Astrocyte (in vitro differentiated cells and primary cell): ENCODE measurements at regions not wholly inside any gene's neighbourhood (a gene's known extent, or its start where the extent isn't known, plus 50 kb on each side); places are given as distances from the start of the nearest gene placed in this dataset.
"Not testable (repeated sequence)": the region's sequence is repeated elsewhere in the genome, so short reads cannot be mapped to it uniquely, and the experiment has no call there.

Experiments used
- DNase-seq: peaks from one replicate; pipeline ENCODE4 v3.0.0-alpha.2; 2010; ENCODE audit warnings: low read depth
- FAIRE-seq: peaks from 2 replicates; lab custom pipeline; 2011; peaks lifted over from hg19 to GRCh38; lab: Jason Lieb, UNC
- H2AFZ ChIP-seq: 2 replicates; pipeline ENCODE4 v1.6.0; 2012; ENCODE audit warnings: low read depth, low read length, inconsistent platforms
- H3K27ac ChIP-seq: 2 replicates; pipeline ENCODE4 v1.5.1; 2011; ENCODE audit warnings: low read depth, low read length, inconsistent platforms
- H3K27me3 ChIP-seq: 2 replicates; pipeline ENCODE4 v1.6.0; 2011; ENCODE audit warnings: low read length, inconsistent platforms; ENCODE audit not compliant: insufficient read depth
- H3K36me3 ChIP-seq: 2 replicates; pipeline ENCODE4 v1.5.1; 2011; ENCODE audit warnings: low read length, inconsistent platforms; ENCODE audit not compliant: insufficient read depth
- H3K4me1 ChIP-seq: 2 replicates; pipeline ENCODE4 v1.5.1; 2011; ENCODE audit warnings: low read length, inconsistent platforms; ENCODE audit not compliant: insufficient read depth
- H3K4me2 ChIP-seq: 2 replicates; pipeline ENCODE4 v1.6.0; 2012; ENCODE audit warnings: low read length, inconsistent platforms
- H3K4me3 ChIP-seq: 2 replicates; pipeline ENCODE4 v1.5.1; 2011; ENCODE audit warnings: low read depth, mild to moderate bottlenecking, low read length, inconsistent platforms; ENCODE audit not compliant: insufficient read depth
- H3K79me2 ChIP-seq: 2 replicates; pipeline ENCODE4 v1.6.0; 2012; ENCODE audit warnings: mild to moderate bottlenecking, low read length, inconsistent platforms; ENCODE audit not compliant: insufficient read depth
- H3K9ac ChIP-seq: 2 replicates; pipeline ENCODE4 v1.6.0; 2012; ENCODE audit warnings: mild to moderate bottlenecking, low read length, inconsistent platforms
- H3K9me3 ChIP-seq: 2 replicates; pipeline ENCODE4 v1.5.1; 2012; ENCODE audit warnings: low read depth, mild to moderate bottlenecking, low read length, inconsistent platforms; ENCODE audit not compliant: insufficient read depth
- H4K20me1 ChIP-seq: 2 replicates; pipeline ENCODE4 v1.6.0; 2012; ENCODE audit warnings: low read length, inconsistent platforms; ENCODE audit not compliant: insufficient read depth
- H3K27ac Mint-ChIP-seq: one replicate; pipeline ENCODE4 v1.8.0; 2021; ENCODE audit warnings: mild to moderate bottlenecking, mixed read lengths; ENCODE audit not compliant: unreplicated experiment
- H3K27me3 Mint-ChIP-seq: one replicate; pipeline ENCODE4 v1.8.0; 2021; ENCODE audit warnings: low read depth, mixed read lengths; ENCODE audit not compliant: unreplicated experiment
- H3K36me3 Mint-ChIP-seq: one replicate; pipeline ENCODE4 v1.8.0; 2021; ENCODE audit warnings: low read depth, mixed read lengths; ENCODE audit not compliant: unreplicated experiment
- H3K4me1 Mint-ChIP-seq: one replicate; pipeline ENCODE4 v1.8.0; 2021; ENCODE audit warnings: low read depth, mixed read lengths; ENCODE audit not compliant: unreplicated experiment
- H3K4me3 Mint-ChIP-seq: one replicate; pipeline ENCODE4 v1.8.0; 2021; ENCODE audit warnings: mild to moderate bottlenecking, moderate library complexity, mixed read lengths; ENCODE audit not compliant: unreplicated experiment
- H3K9me3 Mint-ChIP-seq: one replicate; pipeline ENCODE4 v1.8.0; 2021; ENCODE audit warnings: mild to moderate bottlenecking, mixed read lengths; ENCODE audit not compliant: unreplicated experiment
- EZH2 ChIP-seq: IDR thresholded peaks from 2 replicates; pipeline ENCODE4 v1.6.1; 2012; ENCODE audit warnings: mild to moderate bottlenecking, low read length, inconsistent platforms; ENCODE audit not compliant: insufficient read depth
- TF ChIP-seq, protein P1 (sequence below): IDR thresholded peaks from 2 replicates; pipeline ENCODE4 v1.5.1; 2011; ENCODE audit warnings: low read depth, mild to moderate bottlenecking, inconsistent platforms, low read length, moderate library complexity; ENCODE audit not compliant: insufficient read depth

DNA sequence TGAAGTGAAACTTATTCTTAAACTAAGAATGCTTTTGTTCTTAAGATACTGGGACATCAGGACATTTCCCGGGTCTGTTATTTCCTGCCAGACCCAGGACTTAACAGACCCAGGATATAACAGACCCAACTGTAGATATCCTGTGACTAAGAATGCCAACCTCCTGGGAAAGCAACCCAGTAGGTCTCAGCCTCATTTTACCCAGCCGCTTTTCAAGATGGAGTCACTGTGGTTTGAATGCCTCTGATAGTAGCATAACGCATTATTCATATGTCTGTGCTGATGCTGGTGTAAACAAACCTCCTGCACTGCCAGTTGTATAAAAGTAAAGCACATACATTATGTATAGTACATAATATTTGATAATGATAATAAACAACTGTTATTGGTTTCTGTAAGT, 185.8 kb upstream of the GPRIN3 start:
- Histone ChIP-seq H3K27me3 (no peaks in the 10 kb centered on the region), H2AFZ (no peak overlapping the region), H3K4me3 (no peak overlapping the region), H3K27ac (peak overlapping the region; percentile 48), H3K36me3 (no peaks in the 10 kb centered on the region), H4K20me1 (no peaks in the 10 kb centered on the region), H3K9me3 (no peaks in the 10 kb centered on the region), H3K9ac (no peak overlapping the region), H3K4me2 (peak overlapping the region; percentile 82), H3K4me1 (peaks cover 9% of the 10 kb centered on the region), H3K79me2 (no peaks in the 10 kb centered on the region)
- Mint-ChIP-seq H3K4me3 (no peak overlapping the region), H3K36me3 (no peaks in the 10 kb centered on the region), H3K27me3 (no peaks in the 10 kb centered on the region), H3K4me1 (peaks cover 2% of the 10 kb centered on the region), H3K27ac (no peak overlapping the region), H3K9me3 (no peaks in the 10 kb centered on the region)
- no peak for TF ChIP-seq EZH2
- TF ChIP-seq, protein P1, sequence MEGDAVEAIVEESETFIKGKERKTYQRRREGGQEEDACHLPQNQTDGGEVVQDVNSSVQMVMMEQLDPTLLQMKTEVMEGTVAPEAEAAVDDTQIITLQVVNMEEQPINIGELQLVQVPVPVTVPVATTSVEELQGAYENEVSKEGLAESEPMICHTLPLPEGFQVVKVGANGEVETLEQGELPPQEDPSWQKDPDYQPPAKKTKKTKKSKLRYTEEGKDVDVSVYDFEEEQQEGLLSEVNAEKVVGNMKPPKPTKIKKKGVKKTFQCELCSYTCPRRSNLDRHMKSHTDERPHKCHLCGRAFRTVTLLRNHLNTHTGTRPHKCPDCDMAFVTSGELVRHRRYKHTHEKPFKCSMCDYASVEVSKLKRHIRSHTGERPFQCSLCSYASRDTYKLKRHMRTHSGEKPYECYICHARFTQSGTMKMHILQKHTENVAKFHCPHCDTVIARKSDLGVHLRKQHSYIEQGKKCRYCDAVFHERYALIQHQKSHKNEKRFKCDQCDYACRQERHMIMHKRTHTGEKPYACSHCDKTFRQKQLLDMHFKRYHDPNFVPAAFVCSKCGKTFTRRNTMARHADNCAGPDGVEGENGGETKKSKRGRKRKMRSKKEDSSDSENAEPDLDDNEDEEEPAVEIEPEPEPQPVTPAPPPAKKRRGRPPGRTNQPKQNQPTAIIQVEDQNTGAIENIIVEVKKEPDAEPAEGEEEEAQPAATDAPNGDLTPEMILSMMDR: no peak
- DNase-seq (no peak), FAIRE-seq (no peak)

DNA sequence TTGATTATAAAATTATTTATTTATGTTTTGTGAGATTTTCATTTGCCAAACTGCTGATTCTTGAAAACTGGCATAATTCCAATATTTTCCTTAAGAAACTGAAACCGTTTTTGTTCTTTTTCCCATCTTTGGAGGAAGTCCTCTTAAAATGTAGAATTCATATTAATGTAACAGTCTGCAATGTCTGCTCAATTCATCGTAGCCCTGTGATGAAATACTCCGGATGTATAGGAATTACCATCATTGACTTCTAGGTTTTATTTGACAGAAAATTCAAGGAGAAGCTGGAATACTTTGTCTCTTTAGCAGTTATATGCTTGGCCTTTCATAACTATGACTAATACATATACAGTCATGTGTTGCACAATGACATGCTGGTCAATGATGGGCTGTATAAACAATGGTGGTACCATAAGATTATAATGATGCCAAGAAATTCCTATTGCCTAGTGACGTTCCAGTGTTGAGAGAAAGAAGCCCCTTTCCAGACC, 185.0 kb upstream of the GPRIN3 start:
- DNase-seq (peak; percentile 83), FAIRE-seq (peak; percentile 77)
- no peak overlapping the region for H3K4me3 Mint-ChIP-seq
- peaks cover 2% of the 10 kb centered on the region for H3K4me1 Mint-ChIP-seq
- H3K27me3 ChIP-seq: no peaks in the 10 kb centered on the region
- H3K27ac ChIP-seq: peak overlapping the region; percentile 48
- no peak for TF ChIP-seq EZH2
- TF ChIP-seq, protein P1: no peak
- peak overlapping the region; percentile 49 for H3K4me3 ChIP-seq
- H3K27ac Mint-ChIP-seq: no peak overlapping the region
- H4K20me1 ChIP-seq: no peaks in the 10 kb centered on the region
- H3K27me3 Mint-ChIP-seq: no peaks in the 10 kb centered on the region
- H3K9me3 ChIP-seq: no peaks in the 10 kb centered on the region
- no peaks in the 10 kb centered on the region for H3K36me3 Mint-ChIP-seq
- H3K36me3 ChIP-seq: no peaks in the 10 kb centered on the region
- H3K79me2 ChIP-seq: no peaks in the 10 kb centered on the region
- no peak overlapping the region for H3K9ac ChIP-seq
- H3K4me2 ChIP-seq: peak overlapping the region; percentile 82
- H3K4me1 ChIP-seq: peaks cover 9% of the 10 kb centered on the region
- no peak overlapping the region for H2AFZ ChIP-seq
- no peaks in the 10 kb centered on the region for H3K9me3 Mint-ChIP-seq

DNA sequence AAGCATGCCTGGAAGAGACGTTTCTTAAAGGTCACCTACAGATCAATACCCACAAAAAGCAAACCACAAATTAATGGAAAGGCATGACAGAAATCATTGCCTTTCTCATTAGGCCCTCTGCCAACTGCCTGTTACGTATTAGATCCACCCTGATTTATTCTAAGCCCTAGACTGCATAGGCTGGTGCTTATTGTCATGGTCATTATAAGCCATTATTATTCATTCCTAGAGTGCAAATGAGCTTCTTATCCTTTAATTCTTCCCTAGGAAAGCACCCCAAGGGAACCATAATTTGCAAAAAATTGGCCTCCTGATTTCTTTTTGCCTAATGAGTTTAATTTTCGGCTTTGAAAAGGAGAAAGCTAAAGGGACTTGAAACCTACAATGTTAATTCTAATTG, 184.2 kb upstream of the GPRIN3 start:
- Histone ChIP-seq H4K20me1 (no peaks in the 10 kb centered on the region), H3K4me1 (peaks cover 9% of the 10 kb centered on the region), H3K4me2 (no peak overlapping the region), H3K79me2 (no peaks in the 10 kb centered on the region), H3K27ac (no peak overlapping the region), H2AFZ (no peak overlapping the region), H3K4me3 (no peak overlapping the region), H3K9me3 (no peaks in the 10 kb centered on the region), H3K27me3 (no peaks in the 10 kb centered on the region), H3K9ac (no peak overlapping the region), H3K36me3 (no peaks in the 10 kb centered on the region)
- no peak overlapping the region for H3K27ac Mint-ChIP-seq
- H3K27me3 Mint-ChIP-seq: no peaks in the 10 kb centered on the region
- no peaks in the 10 kb centered on the region for H3K9me3 Mint-ChIP-seq
- H3K4me1 Mint-ChIP-seq: no peaks in the 10 kb centered on the region
- no peak overlapping the region for H3K4me3 Mint-ChIP-seq
- TF ChIP-seq, protein P1: no peak
- no peak for TF ChIP-seq EZH2
- H3K36me3 Mint-ChIP-seq: no peaks in the 10 kb centered on the region
- peak; percentile 7 for DNase-seq
- no peak for FAIRE-seq

DNA sequence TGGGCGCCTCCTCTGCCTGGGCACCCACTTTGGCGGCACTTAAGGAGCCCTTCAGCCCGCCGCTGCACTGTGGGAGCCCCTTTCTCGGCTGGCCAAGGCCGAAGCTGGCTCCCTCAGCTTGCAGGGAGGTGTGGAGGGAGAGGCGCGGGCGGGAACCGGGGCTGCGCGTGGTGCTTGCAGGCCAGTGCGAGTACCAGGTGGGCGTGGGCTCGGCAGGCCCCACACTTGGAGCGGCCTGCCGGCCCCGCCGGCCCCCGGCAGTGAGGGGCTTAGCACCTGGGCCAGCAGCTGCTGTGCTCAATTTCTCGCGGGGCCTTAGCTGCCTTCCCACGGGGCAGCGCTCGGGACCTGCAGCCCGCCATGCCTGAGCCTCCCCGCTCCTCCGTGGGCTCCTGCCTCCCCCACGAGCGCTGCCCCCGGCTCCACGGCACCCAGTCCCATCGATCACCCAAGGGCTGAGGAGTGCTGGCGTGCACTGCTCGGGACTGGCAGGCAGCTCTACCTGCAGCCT, 182.4 kb upstream of the GPRIN3 start:
- H4K20me1 ChIP-seq, H3K27me3 ChIP-seq, H3K27me3 Mint-ChIP-seq, H3K36me3 Mint-ChIP-seq, H3K79me2 ChIP-seq, H3K4me3 Mint-ChIP-seq, H3K4me3 ChIP-seq, H3K4me2 ChIP-seq, H3K36me3 ChIP-seq, H3K27ac Mint-ChIP-seq, FAIRE-seq, DNase-seq, H3K27ac ChIP-seq, H3K9me3 ChIP-seq, H2AFZ ChIP-seq, H3K9me3 Mint-ChIP-seq, H3K4me1 ChIP-seq, H3K4me1 Mint-ChIP-seq, H3K9ac ChIP-seq: not testable (repeated sequence)
